NCI-H82 treated with DMSO at 0.1 percent for 48 hours (cell line): ENCODE measurements at regions not wholly inside any gene's neighbourhood (a gene's known extent, or its start where the extent isn't known, plus 50 kb on each side); places are given as distances from the start of the nearest gene placed in this dataset.

Experiments
- DNase-seq: peaks from one replicate; lab custom pipeline; 2025; ENCODE audit not compliant: unreplicated experiment; lab: John Stamatoyannopoulos, UW

GRCh38 chr15:53307952-53308624, 451.4 kb downstream of the WDR72 start:
- DNase-seq = no peak

GRCh38 chr15:53305554-53305953, 453.9 kb downstream of the WDR72 start:
- DNase-seq = no peak

DNA sequence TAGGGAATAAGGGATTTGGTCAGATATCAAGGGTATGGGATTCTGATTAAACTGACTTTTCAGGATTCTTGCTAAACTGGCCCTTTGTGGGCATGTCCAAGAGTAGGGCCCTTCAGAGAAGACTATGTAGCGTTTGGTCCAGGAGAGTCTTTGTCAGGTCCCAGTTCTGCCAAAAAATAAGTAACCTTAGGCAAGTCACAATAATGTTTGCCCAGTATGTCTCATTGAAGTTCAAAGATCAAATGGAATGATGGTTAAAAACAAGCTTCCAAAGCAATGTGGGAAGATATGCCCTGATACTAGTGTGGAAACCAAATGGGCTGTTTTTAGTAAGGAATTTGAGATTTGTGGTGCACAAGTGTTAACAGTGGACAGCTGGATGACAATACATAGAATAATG, 454.4 kb downstream of the WDR72 start:
- no peak for DNase-seq

DNA sequence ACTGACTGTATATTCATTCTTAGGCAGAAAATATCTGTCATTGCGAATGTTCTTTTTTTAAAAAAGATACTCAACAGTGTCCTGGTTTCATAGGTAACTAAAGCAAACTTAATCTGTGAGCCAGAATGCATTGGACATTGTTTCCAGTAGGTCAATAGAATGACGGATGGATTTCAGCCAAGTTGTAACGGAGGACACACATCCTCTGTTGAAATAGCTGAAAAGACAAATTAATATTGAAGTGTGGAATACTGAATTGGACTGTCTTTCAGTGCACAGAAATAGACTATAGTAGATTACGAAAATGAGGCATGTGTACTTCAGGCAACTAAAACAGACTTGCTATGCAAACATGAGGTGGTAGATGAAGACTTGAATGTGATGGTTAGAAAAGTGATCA, 461.6 kb downstream of the WDR72 start:
- DNase-seq = no peak

- DNase-seq = no peak
These were observed 462.9 kb downstream of the WDR72 start for GRCh38 chr15:53296603-53297002.

DNA sequence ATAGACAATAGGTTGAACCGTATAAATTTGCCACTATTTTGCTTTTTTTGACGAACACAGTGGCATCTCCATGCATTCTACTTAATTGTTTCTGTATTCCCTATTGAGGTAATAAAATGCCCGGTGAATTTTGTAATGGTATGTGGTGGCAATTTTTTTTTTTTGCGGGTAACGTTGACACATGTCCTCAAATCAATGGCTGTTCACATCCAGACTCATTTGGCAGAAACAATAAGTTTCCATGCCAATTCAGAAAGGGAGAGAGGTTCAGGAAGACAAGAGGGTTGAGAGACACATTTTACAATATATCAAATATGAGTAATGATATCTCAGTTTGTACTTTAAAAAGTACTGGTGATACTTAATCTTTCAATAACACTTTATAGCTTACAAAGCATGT, 463.9 kb downstream of the WDR72 start:
- no peak for DNase-seq

GRCh38 chr15:53288542-53288941, 470.9 kb downstream of the WDR72 start:
- DNase-seq = no peak

- DNase-seq = no peak
These were observed 484.5 kb upstream of the ONECUT1 start for GRCh38 chr15:53274630-53275029.

DNA sequence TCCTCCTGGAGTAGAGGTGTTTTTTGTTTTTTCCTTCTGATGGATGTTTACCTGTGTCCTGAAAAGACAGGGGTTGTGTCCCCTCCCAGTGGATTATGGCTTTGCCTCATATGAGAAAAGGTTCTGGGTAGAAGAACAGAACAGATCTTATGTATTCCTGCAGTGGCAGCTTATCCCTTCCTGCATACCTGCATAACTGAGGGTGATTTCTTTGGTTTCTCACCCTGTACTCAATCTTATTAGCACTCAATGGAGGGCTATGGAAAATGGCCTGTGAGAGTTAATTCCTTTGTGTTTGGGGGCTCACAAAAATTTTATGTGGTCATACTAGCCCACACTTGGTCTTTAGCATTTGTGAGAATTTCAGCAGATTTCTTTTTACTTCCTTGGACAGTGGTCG, 482.0 kb upstream of the ONECUT1 start:
- DNase-seq = no peak

DNA sequence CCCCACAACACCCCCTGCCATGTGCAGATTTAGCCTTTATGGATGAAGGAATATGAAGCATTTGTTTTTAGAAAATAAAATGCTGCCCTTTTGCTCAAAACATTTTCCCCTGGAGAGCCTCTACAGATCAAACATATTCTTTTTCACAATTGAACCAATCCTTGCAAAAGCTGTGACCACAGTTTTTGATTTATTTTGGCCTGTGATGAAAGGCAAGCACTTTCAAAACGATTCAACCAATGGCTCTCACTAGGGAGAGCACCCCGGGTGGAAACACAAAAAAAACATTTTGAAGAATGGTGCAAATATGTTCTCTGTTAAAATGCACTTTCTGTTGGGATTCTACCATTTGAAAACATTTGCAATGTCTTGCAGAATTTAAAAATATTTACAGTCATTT, 476.0 kb upstream of the ONECUT1 start:
- DNase-seq = no peak

GRCh38 chr15:53260647-53261046, 470.5 kb upstream of the ONECUT1 start:
- no peak for DNase-seq

- no peak for DNase-seq
These were observed 466.3 kb upstream of the ONECUT1 start for GRCh38 chr15:53256457-53256856.

DNA sequence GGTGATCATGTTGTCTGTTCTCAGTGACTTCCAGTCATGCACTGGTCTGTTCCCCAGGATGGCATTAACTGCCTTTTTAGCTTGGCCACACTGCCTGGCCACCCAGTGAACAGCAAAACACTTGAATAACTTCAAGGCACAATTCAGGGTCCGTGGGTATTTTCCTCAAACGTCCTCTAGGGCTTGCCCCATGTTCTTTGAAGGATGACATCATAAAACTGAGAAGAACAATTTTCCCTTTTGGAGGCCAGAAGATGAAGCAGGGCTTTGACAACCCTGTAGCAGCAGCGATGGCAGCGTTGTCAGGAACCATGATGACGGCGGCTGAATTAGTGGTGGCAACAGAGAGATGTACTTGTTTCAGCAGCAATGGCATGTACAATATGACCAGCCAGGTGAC, 465.9 kb upstream of the ONECUT1 start:
- DNase-seq = no peak

DNA sequence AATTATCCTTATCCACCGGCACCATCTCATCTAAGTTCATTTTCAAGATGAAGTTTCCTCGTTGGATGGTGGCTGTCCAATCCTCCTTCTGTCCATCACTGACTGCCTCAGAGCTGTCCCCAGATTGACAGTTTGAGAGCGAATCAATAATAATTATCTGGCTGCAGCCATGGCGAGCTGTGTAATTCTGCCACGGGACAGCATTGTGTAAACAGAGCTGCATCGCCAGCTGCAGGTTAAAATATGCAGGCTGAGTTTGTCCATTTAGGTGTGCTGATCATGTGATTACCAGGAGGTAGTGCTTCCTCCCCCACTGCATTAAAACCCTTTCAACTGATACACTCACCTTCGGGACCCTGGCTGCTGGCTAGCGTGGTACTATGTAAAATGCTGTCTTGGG, 461.9 kb upstream of the ONECUT1 start:
- DNase-seq = no peak

GRCh38 chr15:53251523-53251922, 461.4 kb upstream of the ONECUT1 start:
- no peak for DNase-seq

- no peak for DNase-seq
These were observed 457.0 kb upstream of the ONECUT1 start for GRCh38 chr15:53247041-53247708.

DNA sequence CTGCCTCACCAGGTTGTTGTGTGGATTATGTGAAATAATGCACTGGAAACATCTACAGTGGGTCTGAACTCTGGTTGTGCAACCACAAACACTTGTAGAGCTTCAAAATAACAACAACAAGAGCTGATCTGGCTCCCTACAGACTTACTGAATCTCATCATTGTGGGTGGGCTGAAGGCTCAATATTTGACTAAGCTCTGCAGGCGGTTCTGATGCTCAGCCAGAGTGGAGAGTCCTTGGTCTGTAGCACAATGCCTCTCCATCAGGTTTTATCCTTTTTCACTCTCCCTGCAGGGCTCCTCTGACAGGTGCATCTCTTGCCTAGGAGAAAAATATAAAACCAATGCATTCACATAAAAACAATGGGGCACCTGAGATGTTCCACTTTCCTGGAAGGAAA, 456.3 kb upstream of the ONECUT1 start:
- DNase-seq = no peak

- DNase-seq = no peak
These were observed 443.7 kb upstream of the ONECUT1 start for GRCh38 chr15:53233801-53234200.

DNA sequence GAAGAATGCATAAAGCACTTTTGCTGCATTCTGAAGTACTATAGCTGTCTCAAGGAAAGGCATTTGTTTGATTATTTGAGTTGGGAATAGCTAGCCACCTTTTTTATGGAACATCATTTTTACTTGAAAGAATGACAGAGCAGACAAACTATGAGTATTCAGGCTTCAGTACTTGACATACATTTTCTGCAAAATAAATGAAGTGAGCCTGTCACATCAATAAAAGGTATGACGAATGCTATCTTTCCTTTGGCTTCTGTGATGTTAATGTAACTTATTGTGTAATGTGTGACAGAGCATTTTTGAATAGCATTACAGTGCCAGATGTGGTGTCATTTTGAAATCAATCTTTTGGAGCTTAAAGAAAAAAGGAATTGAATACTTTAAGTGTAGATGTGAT, 440.3 kb upstream of the ONECUT1 start:
- no peak for DNase-seq

DNA sequence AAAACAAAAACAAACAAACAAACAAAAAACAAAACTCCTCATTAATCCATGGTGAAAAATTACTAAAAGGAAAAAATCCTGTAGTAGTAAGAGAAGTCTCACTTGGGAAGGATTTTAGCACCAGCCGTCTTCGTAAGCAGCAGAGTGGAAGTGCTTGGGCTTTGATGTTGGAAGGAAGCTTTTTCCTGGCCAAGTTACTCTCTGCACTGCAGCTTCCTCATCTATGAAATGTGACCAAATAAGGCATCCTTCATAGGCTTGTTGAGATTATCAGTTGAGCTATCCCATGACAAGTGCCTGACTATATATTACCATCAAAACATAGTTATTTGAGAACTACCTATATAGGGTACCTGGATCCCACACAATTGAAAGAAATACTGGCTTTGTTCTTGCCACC, 436.4 kb upstream of the ONECUT1 start:
- DNase-seq = no peak

DNA sequence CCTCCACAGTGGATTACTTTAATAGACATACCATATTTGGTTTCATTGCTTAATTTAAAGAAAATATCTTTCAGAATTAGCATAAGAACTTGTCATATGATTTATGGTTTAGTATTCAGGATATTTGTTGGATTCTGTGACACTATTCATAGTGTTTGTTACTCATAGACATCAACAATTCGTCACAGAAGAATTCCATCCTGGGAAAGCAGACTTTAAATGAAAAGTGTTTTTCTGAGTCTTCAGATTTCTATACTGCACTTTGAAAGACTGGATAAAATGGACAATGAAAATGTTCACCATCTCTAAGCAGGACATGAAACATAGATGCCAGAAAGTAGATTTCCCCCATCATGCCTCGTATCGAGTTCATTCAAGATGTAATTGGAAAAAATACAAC, 435.6 kb upstream of the ONECUT1 start:
- no peak for DNase-seq

DNA sequence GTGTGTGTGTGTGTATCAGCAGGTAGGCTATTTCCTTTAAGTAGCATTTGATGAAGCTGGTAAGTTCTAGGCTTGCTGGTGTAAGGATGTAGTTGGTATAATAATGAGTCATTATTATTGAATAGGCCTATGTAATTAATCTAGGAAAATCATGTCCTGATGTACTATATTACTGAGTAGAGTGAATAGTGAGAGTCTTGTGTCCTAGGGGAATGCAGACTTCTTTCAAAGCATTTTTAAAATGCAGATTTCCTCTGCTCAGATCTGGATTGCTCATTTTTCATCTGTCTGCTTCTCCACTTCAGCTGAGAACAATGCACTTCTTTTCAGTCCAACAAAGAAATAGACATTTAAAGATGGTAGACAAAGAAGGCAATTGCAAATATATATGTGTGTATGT, 434.2 kb upstream of the ONECUT1 start:
- DNase-seq = no peak

- DNase-seq = no peak
These were observed 433.7 kb upstream of the ONECUT1 start for GRCh38 chr15:53223815-53224214.
